NCI-H2227 (cell line): ENCODE measurements at regions not wholly inside any gene's neighbourhood (a gene's known extent, or its start where the extent isn't known, plus 50 kb on each side); places are given as distances from the start of the nearest gene placed in this dataset.
"Not testable (repeated sequence)": the region's sequence is repeated elsewhere in the genome, so short reads cannot be mapped to it uniquely, and the experiment has no call there.

Experiments
- DNase-seq: peaks from one replicate; lab custom pipeline; 2025; ENCODE audit not compliant: unreplicated experiment; lab: John Stamatoyannopoulos, UW

DNA sequence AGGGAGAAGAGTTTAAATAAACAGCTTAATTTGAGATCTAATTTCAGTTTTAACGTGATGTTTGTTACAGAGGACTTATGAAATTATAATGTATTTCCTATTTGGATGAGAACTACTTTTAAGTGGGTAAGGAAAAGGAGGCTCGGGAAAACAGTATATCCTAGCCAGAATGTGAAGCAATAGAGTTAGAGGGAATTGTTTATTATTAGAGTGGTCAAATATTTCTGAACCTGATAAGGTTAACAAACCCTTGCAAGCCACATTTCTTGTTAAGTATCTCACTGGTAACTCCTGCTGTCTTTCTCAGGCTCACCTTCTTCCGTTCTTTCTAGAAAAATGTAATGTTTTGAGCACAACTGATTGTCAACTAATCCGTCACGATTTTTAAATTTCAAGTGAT lies 335.1 kb upstream of the MBL2 start:
- DNase-seq, result no peak

DNA sequence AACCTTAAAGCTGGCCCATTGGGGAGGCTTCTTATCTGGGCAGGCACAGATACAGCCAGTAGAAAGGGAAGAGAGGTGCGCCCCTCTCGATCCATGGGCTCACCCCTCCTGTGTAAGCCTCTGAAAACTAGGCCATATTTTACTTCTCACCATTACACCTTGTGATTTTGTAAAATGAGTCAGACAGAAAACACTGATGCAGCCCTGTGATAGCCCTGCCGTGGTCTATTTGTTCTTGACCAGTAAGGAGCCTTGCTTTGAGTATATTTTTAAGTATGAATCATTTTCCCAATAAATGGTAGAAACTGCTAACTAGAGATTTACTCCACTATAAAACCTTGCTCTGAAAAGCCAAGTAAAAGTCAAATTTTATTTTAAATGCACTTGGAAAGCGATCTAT lies 329.8 kb upstream of the MBL2 start:
- no peak for DNase-seq

DNA sequence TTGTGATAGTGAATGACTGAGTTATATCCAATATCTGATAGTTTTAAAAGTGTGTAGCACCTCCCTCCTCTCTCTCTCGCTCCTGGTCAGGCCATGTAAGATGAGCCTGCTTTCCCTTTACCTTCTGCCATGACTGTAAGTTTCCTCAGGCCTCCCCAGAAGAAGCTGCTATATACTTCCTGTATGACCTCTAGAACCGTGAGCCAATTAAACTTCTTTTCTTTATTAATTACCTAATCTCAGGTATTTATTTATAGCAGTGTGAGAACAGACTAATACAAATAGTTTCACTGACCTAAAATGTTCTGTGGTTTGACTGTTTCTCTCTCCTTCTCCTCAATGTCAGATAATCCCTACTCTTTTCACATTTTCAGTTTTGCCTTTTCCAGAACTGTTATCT lies 321.3 kb upstream of the MBL2 start:
- no peak for DNase-seq

DNA sequence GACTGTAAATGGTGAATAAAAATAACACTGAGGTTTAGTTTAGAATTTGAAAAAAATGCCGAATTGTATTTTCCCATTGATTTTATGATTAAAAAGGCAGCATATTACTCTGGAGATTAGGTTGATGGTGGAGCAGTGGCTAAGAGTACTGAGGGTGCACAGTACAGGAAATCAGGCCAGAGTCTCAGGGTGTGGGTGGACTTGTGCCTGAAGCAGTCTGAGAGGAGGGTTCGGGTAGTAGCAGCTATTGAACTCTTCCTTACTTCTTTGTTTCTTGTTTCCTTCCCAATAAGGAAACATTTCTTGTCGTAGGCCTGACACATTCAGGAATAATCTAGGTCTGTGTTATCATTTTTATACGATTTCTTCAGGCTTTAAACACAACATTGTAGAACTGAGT lies 319.0 kb upstream of the MBL2 start:
- no peak for DNase-seq

DNA sequence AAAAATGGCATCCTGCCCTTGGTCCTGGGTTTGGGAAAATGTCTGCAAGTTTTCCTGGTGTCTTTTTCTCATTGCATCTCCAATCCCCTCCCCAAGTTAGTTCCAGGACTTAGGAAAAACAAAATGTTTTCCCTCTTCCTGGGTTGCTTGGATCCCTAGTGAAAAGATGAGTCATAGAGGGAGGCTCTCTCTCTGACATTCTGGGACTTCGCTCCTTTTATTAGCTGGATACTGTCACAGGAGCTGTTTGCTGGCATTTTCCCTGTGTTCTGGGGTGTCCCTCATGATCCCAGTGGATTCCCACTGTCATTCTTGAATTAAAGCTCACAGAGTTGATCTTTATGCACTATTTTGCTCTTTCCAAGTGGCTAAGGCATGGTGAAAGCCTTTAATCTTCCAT lies 316.4 kb upstream of the MBL2 start:
- DNase-seq, result no peak

DNA sequence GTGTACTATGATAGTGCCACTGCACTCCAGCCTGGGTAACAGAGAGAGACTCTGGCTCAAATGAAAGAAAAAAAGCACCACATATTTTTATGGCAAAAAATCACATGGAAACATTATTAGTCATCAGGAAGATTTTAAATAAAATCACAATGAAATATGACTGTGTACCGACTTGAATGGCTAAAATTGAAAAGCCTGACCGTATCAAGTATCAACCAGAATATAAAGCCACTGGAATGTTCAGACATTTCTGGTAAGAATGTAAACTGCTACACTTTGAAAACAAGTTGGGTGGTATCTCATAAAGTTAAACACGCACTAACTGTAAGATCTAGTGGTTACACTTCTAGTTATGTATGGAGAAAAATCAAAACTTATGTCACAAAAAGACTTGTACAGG lies 306.7 kb upstream of the MBL2 start:
- no peak for DNase-seq

DNA sequence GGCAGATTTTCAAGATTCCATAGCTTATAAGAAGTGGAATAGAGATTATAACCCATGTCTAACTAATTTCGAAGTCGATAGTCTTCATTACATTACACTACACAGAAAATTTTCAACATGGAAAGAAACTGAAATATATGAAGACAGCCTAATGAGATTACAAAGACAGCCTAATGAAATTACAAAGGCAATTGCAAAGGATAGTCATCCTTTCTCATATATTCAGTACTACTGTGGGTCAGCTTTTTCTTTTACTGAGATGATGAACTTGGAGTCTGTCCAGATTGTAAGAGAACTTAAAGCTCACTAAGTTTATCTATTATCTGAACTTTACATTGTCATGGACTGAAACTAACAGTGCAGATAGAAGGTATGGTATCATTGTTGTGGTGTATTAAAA lies 304.4 kb upstream of the MBL2 start:
- no peak for DNase-seq

DNA sequence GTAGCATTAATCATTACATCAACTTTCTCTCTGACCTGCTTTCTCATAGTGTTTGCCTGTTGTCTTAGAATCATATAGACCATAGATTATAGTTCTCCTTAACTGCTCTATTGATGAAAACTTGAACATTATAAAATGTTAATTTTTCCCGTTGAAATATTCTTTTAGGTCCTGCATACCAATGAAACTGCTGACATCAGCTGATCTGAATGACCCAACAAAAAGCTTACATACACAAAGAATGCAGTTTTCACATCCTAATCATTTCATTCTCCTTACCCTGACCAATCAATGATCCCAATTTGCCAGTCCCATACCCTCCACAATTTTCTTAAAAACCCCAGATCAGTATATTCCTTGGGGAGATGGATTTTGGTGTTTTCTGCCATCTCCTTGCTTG lies 302.9 kb upstream of the MBL2 start:
- no peak for DNase-seq

DNA sequence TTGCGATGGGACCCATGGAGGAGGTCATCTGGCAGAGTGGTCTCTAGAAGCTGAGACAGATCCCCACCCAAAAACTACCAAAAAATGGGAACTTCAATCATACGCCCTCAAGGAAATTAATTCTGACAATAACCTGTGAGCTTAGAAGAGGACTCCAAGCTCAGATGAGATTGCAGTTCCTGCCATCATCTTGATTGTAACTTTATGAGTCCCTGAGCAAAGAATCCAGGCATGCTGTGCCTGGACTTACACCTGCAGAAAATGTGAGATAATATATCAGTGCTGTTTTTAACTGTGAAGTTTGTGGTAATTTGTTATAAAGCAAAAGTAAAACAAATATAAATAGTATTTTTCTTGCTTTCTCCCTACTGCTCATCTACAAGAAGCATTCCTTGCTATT lies 299.6 kb upstream of the MBL2 start:
- DNase-seq, result no peak

DNA sequence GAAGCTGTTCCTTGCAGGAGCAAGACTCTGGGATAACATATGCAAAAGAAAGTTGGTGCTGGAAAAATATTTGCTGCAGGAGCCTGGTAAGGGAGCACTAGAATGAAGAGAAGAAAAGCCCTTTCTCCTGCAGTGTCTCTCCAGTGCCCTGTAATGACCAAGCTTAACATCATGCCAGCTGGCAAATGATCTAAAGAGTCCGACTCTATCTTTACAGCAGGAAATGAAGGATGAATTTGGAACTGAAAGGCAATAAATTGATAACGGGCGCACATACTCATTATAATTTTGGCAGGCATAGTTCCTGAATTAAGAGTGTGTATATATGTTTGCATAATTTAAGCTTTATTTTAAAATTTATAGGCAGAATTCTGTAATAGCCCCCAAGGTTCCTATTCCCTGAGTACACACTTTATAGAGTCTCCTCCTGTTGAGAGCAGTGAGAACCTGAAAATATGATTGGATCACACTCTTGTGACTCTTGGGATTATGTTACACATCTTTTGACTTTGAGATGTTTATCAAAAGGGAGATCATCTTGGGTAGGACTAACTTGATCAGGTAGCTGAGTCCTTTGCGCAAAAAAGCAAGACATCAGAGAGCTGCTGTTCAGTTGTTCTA lies 299.0 kb upstream of the MBL2 start:
- DNase-seq, result no peak

DNA sequence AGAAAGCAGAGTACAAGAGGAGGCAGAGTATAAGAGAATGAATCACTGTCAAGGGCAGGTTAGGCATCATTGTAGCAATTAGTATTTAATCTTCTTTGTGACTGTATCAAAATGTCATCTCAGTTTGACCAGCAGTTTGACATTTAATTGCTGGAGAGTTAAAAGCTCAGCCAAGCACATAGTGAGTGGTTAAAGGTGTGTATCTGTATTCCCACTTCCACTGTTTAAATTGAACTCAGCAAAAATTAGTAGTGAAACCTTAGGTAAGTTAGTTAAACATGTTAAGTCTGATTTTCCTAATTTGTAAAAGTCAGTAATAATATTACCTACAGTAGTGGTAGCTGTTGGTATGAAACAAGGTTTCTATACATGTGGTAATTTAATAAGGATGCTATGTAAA lies 296.4 kb upstream of the MBL2 start:
- no peak for DNase-seq

DNA sequence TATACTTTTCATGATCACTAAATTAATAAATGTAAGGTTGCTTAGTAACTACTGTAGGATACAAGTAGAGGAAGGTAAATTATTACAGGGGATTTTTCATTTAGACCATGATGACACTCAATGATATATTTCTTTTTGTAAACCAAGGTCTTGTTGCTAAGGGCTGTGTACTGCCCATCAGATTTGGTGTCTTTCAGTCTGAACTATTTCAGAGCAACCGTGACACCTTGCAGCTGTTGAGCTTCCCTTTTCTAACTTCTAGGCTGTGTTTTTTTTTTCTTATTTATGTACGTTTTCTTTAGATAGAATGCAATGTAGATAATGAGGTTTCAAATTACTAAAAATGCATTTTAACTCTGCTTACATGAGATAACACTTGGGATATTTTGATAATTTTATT lies 292.0 kb upstream of the MBL2 start:
- DNase-seq, result no peak

DNA sequence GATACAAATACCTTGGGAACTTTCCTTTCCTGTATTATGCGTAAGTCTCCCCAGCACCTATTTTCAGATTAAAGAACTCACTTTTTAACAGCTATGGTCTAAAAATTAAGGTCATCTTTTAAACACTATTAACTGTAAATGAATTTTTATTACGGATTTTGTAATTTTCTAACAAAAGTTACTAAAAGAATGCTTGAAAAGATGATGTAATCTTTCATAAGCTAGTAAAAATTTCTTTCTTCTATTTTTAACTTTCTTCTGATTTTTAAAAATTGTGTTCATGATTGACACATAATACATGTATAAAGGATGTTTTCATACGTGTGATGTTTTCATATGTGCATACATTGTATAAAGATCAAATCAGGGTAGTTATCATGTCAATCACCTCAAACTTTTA lies 291.2 kb upstream of the MBL2 start:
- no peak for DNase-seq

DNA sequence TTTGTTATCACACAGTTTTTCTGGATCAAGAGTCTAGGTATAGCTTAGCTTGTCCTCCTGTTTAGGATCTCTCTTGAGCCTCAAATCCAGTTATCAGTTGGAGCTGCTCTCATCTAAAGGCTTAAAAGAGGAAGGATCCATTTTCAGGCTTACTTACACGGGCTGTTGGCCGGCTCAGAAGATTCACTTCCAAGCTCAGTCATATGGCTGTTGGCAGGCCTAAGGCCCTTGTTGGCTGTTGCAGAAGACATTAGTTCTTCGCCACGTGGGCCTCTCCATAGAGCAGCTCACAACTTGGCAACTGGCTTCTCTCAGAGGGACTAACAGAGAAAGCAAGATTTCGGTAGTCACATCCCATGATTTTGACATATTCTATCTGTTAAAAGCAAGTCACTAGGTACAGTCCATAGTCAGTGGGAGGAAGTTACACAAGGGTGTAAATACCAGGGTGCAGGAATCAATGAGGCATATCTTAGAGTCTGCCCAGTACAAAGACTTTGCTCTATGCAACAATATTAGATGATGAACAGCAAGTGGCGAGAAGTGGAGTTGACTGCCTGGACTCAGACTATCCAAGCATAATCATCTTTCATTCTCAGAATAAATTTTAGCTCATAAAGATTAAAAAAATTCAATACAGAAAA lies 280.1 kb upstream of the MBL2 start:
- DNase-seq, result no peak

DNA sequence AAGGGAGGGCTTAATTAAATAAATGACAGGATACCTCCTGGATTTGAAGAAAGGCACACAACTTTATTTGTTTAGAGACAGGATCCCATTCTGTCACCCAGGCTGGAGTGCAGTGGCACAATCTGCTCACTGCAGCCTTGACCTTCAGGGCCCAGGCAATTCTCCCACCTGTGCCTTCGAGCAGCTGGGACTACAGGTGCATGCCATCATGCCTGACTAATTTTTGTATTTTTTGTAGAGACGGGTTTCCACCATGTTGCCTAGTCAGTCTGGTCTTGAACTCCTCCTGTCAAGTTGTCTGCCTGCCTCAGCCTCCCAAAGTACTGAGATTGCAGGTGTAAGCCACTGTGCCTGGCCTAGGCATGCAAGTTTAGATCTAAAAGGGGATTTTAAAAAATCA lies 272.7 kb upstream of the MBL2 start:
- no peak for DNase-seq

DNA sequence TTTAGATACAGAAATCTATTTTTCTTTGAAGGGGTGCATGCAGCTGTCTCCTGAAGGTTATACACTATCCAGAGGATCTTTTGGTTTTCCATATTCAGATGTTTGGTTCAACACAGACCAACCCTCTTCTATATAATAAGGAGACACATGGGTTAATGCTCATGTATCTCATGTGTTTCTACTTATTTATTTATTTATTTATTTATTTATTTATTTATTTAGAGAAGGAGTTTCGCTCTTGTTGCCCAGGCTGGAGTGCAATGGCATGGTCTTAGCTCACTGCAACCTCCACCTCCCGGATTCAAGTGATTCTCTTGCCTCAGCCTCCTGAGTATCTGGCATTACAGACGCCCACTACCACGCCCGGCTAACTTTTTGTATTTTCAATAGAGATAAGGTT lies 263.2 kb upstream of the MBL2 start:
- not testable (repeated sequence) for DNase-seq

DNA sequence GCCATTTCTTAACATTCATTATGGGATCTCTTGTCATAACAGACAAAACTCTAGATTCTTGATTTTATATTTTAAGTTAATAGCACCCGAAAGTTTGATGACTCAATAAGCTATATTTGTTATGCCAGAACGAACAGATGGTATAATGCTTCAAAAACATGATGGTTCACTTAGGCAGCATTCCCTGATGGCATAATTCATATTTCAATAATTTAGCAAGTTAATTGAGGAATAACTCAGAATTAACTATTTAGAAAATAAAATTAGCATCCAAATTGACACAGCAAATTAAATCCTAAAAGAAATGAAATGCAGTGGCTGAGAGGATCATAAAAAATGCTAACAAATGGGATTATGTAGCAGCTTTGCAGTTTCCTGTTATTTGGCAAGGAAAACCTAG lies 260.8 kb upstream of the MBL2 start:
- no peak for DNase-seq

DNA sequence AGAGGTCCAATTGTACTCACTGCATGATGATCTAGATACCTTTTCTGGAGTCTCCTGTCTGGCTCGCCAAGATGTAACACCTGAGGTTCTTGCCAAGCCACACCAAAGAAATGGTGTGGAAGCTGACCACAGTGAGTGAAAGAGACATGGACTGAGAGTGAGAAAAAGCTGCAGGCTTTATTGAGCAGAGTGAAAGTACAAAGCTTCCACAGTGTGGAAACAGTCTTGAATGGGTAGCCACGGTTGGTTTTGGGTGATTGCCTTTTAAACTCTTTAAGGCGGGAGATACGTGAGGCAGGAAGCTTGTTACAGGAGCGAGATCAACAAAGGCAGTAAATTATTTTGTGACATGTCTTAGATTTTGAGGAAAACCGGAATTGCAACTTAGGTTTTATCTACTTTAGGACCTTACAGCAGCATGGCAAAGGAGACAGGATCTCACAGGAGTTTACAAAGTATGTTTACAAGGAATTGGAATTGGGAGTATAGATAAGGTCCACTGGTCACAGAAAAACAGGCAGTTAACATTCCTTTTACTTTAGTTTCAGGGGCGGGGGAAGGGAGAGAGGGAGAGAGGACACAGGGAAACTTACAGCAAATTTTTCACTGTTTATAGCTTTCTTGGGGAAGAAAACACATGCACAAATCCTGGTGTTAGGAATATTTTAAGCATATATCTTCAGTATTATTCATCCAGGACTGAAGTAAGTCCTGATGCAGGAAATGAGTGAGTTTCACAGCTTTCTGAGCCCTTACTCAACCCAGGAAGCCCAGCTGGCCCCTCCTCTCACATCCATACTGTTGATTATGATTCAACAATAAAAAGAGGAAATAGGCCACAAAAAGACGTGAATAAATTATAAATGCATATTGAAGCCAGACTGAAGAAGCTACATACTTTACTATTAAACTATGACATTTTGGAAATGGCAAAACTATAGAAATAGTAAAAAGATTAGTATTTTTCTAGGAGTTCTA lies 257.6 kb upstream of the MBL2 start:
- not testable (repeated sequence) for DNase-seq

DNA sequence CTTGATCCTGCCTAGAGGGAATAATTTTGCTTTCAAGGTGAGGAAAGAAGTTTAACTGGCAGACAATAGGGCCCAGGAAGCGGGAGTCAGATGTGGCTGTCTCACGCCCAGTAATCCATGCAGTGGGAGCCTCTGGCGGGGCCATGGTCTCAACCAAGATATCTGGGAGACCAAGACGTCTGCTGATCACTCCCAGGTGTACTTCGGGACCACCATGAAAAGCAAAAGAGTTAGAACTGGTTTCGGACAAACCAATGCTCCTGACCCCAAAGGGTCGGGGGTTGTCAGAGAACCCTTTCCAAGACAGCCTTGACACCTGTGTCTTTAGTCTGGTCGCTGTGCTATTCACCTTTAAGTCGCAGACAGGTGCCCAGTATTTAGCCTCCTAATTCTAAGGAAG lies 256.9 kb upstream of the MBL2 start:
- DNase-seq, result no peak

DNA sequence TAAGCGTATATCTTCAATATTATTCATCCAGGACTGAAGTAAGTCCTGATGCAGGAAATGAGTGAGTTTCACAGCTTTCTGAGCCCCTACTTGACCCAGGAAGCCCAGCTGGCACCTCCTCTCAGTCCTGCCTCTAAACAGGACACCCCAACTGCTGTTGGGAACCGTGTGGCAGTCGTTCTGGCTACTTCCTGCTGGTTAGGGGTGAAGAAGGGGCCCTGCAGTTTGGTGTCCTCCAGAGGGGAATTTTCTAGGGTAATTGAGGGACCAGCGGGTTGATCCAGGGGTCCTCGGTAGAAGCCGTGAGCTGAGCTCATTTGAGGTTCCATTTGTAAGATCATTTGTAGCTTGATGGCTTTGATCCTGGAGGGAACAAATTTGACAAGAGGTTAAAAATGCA lies 253.2 kb upstream of the MBL2 start:
- DNase-seq, result not testable (repeated sequence)

DNA sequence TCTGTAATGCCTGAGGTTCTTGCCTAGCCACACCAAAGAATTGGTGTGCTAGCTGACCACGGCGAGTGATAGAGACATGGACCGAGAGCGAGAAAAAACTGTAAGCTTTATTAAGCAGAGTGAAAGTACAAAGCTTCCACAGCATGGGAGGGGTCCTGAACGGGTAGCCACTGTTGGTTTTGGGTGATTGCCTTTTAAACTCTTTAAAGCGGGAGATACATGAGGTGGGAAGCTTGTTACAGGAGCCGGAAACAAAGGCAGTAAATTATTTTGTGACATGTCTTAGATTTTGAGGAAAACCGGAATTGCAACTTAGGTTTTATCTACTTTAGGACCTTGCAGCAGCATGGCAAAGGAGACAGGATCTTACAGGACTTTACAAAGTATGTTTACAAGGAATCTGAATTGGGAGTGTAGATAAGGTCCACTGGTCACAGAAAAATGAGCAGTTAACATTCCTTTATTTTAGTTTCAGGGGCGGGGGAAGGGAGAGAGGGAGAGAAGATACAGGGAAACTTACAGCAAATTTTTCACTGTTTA lies 252.7 kb upstream of the MBL2 start:
- DNase-seq, result no peak

DNA sequence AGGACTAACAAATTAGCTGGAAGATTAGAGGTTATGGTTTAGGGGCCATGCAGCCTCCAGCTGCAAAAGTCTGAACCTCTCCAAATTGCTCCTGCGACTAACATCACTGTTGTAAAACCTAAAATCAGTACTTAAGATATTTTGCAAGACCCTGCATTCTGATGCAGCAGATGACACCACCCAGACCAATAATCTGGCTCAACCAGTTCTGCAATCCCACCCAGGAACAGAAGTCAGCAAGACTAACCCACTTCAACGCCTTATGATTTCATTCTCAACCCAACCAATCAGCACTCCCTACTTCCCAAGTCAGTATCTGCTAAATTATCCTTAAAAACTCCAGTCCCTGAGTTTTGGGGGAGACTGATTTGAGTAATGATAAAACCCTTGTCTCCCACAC lies 250.8 kb upstream of the MBL2 start:
- DNase-seq, result no peak
